ENCODE measurements at regions not wholly inside any gene's neighbourhood (a gene's known extent, or its start where the extent isn't known, plus 50 kb on each side); places are given as distances from the start of the nearest gene placed in this dataset.

- H3K27me3 ChIP-seq (ENCODE audit: control insufficient read depth in 1 of 2, insufficient read depth in 2 of 2, low read length in 2 of 2), result peaks cover 0 to 2% of the 10 kb centered on the region in 2 experiments
- H3K27ac Mint-ChIP-seq, result no peak overlapping the region
- no peaks in the 10 kb centered on the region for H3K36me3 ChIP-seq (ENCODE audit: insufficient read depth, low read length)
- intact Hi-C loops (cut with DNase I, micrococcal nuclease), result no loop called here
- peaks cover 0 to 4% of the 10 kb centered on the region in 2 experiments for H3K9me3 ChIP-seq (ENCODE audit: control insufficient read depth in 1 of 2, insufficient read depth in 1 of 2, low read length in 2 of 2)
- no peaks in the 10 kb centered on the region for H3K36me3 Mint-ChIP-seq (ENCODE audit: low read depth)
- DNase-seq (no peak), ATAC-seq (ENCODE audit: poor library complexity) (no peak)
- no peaks in the 10 kb centered on the region for H3K4me1 Mint-ChIP-seq (ENCODE audit: low read depth)
- peaks cover 27% of the 10 kb centered on the region for H3K27me3 Mint-ChIP-seq
- ChIA-PET POLR2A (no interaction called here), CTCF (no interaction called here)
- H3K4me1 ChIP-seq (ENCODE audit: insufficient read depth, low read length), result no peaks in the 10 kb centered on the region
- no peak overlapping the region for H3K27ac ChIP-seq (ENCODE audit: low read depth in 1 of 2, low read length in 2 of 2)
- TF ChIP-seq, protein P1, sequence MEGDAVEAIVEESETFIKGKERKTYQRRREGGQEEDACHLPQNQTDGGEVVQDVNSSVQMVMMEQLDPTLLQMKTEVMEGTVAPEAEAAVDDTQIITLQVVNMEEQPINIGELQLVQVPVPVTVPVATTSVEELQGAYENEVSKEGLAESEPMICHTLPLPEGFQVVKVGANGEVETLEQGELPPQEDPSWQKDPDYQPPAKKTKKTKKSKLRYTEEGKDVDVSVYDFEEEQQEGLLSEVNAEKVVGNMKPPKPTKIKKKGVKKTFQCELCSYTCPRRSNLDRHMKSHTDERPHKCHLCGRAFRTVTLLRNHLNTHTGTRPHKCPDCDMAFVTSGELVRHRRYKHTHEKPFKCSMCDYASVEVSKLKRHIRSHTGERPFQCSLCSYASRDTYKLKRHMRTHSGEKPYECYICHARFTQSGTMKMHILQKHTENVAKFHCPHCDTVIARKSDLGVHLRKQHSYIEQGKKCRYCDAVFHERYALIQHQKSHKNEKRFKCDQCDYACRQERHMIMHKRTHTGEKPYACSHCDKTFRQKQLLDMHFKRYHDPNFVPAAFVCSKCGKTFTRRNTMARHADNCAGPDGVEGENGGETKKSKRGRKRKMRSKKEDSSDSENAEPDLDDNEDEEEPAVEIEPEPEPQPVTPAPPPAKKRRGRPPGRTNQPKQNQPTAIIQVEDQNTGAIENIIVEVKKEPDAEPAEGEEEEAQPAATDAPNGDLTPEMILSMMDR (IDR thresholded peaks at IDR 0.05), result no peak
- H3K9me3 Mint-ChIP-seq, result no peaks in the 10 kb centered on the region
- no peak overlapping the region for H3K4me3 ChIP-seq (ENCODE audit: low read length)
- no peak overlapping the region for H3K4me3 Mint-ChIP-seq
Observed at GRCh38 chr2:200185628-200186000, 120.9 kb upstream of the SPATS2L start.

DNA sequence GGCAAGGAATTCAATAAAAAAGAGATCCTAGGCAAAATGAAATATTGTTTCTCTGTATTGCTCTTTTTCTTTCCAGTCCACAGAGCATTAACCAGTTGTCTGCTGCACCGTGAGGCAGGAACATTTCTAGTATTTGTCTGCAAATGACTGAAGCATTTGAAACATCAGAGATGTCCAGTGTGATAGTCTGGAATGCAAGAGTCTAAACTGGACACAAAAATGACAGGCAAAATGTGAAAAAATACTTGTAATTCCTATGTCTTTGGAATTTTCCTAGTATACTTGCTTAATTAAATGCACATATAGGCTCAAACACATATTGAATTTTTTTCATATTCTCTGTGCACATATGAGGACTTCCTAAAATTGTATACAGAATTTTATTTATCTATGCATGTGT is 120.5 kb upstream of the SPATS2L start:
- peaks cover 0 to 4% of the 10 kb centered on the region in 2 experiments for H3K9me3 ChIP-seq (ENCODE audit: control insufficient read depth in 1 of 2, insufficient read depth in 1 of 2, low read length in 2 of 2)
- no peaks in the 10 kb centered on the region for H3K4me1 ChIP-seq (ENCODE audit: insufficient read depth, low read length)
- no peaks in the 10 kb centered on the region for H3K36me3 Mint-ChIP-seq (ENCODE audit: low read depth)
- intact Hi-C loops (cut with DNase I, micrococcal nuclease), result no loop called here
- TF ChIP-seq, protein P1 (IDR thresholded peaks at IDR 0.05), result no peak
- no peak overlapping the region for H3K27ac ChIP-seq (ENCODE audit: low read depth in 1 of 2, low read length in 2 of 2)
- no peaks in the 10 kb centered on the region for H3K36me3 ChIP-seq (ENCODE audit: insufficient read depth, low read length)
- DNase-seq (no peak), ATAC-seq (ENCODE audit: poor library complexity) (no peak)
- H3K27me3 Mint-ChIP-seq, result peaks cover 25% of the 10 kb centered on the region
- no peaks in the 10 kb centered on the region for H3K9me3 Mint-ChIP-seq
- CTCF ChIA-PET, result no interaction called here
- POLR2A ChIA-PET, result no interaction called here
- H3K27ac Mint-ChIP-seq, result no peak overlapping the region
- no peak overlapping the region for H3K4me3 ChIP-seq (ENCODE audit: low read length)
- no peak overlapping the region for H3K4me3 Mint-ChIP-seq
- H3K4me1 Mint-ChIP-seq (ENCODE audit: low read depth), result no peaks in the 10 kb centered on the region
- H3K27me3 ChIP-seq (ENCODE audit: control insufficient read depth in 1 of 2, insufficient read depth in 2 of 2, low read length in 2 of 2), result no peaks in the 10 kb centered on the region

DNA sequence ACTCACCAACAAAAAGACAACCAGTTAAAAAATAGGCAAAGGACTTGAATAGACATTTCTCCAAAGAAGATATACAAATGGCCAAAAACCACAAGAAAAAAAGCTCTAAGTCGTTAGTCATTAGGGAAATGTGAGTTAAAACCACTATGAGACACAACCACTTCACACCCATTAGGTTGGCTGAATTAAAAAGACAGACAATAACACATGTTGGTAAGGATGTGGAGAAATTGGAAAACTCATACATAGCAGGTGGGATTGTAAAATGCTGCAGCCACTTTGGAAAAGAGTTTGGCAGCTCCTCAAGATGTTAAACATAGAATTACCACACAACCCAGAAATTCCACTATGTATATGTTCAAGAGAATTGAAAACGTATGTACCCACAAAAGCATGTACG is 117.6 kb upstream of the SPATS2L start:
- Histone ChIP-seq H3K36me3 (ENCODE audit: insufficient read depth, low read length) (no peaks in the 10 kb centered on the region), H3K27me3 (ENCODE audit: control insufficient read depth in 1 of 2, insufficient read depth in 2 of 2, low read length in 2 of 2) (peaks cover 3 to 7% of the 10 kb centered on the region in 2 experiments), H3K27ac (ENCODE audit: low read depth in 1 of 2, low read length in 2 of 2) (no peak overlapping the region), H3K4me3 (ENCODE audit: low read length) (no peak overlapping the region), H3K4me1 (ENCODE audit: insufficient read depth, low read length) (no peaks in the 10 kb centered on the region), H3K9me3 (ENCODE audit: control insufficient read depth in 1 of 2, insufficient read depth in 1 of 2, low read length in 2 of 2) (no peaks in the 10 kb centered on the region)
- no peak for DNase-seq
- no peaks in the 10 kb centered on the region for H3K36me3 Mint-ChIP-seq (ENCODE audit: low read depth)
- H3K27me3 Mint-ChIP-seq, result peaks cover 32% of the 10 kb centered on the region
- H3K4me3 Mint-ChIP-seq, result no peak overlapping the region
- no peak overlapping the region for H3K27ac Mint-ChIP-seq
- H3K4me1 Mint-ChIP-seq (ENCODE audit: low read depth), result no peaks in the 10 kb centered on the region
- no peak for ATAC-seq (ENCODE audit: poor library complexity)
- ChIA-PET CTCF (no interaction called here), POLR2A (no interaction called here)
- no peaks in the 10 kb centered on the region for H3K9me3 Mint-ChIP-seq
- TF ChIP-seq, protein P1 (IDR thresholded peaks at IDR 0.05), result no peak
- intact Hi-C loops (cut with DNase I, micrococcal nuclease), result no loop called here

Data from CD4-positive, alpha-beta T cell (primary cell).